ENCODE measurements at regions not wholly inside any gene's neighbourhood (a gene's known extent, or its start where the extent isn't known, plus 50 kb on each side); places are given as distances from the start of the nearest gene placed in this dataset.

GRCh38 chr5:5704352-5704751 lies 281.9 kb downstream of the ICE1 start:
- TF ChIP-seq POLR2A (IDR thresholded peaks at IDR 0.05; ENCODE audit: low read length) (no peak), GATA1 (IDR thresholded peaks at IDR 0.05; ENCODE audit: low read depth, low read length) (no peak)

Data from erythroblast (primary cell).